DND-41 (cell line): ENCODE measurements at regions not wholly inside any gene's neighbourhood (a gene's known extent, or its start where the extent isn't known, plus 50 kb on each side); places are given as distances from the start of the nearest gene placed in this dataset.

Source experiments
- EZH2 ChIP-seq: IDR thresholded peaks from 3 replicates; pipeline ENCODE4 v1.6.1; 2012; ENCODE audit warnings: borderline replicate concordance, low read depth, mild to moderate bottlenecking, moderate library complexity, low read length, inconsistent platforms; ENCODE audit not compliant: severe bottlenecking
- TF ChIP-seq, protein P1 (sequence below): IDR thresholded peaks from 2 replicates; pipeline ENCODE4 v1.5.1; 2012; ENCODE audit warnings: borderline replicate concordance, low read length, moderate library complexity, mild to moderate bottlenecking; ENCODE audit not compliant: poor library complexity, severe bottlenecking; ENCODE audit errors: extremely low read depth

GRCh38 chr6:14270142-14270893 is 152.7 kb downstream of the CD83 start:
- TF ChIP-seq EZH2, result no peak
- TF ChIP-seq, protein P1, sequence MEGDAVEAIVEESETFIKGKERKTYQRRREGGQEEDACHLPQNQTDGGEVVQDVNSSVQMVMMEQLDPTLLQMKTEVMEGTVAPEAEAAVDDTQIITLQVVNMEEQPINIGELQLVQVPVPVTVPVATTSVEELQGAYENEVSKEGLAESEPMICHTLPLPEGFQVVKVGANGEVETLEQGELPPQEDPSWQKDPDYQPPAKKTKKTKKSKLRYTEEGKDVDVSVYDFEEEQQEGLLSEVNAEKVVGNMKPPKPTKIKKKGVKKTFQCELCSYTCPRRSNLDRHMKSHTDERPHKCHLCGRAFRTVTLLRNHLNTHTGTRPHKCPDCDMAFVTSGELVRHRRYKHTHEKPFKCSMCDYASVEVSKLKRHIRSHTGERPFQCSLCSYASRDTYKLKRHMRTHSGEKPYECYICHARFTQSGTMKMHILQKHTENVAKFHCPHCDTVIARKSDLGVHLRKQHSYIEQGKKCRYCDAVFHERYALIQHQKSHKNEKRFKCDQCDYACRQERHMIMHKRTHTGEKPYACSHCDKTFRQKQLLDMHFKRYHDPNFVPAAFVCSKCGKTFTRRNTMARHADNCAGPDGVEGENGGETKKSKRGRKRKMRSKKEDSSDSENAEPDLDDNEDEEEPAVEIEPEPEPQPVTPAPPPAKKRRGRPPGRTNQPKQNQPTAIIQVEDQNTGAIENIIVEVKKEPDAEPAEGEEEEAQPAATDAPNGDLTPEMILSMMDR, result no peak
